ENCODE measurements at regions not wholly inside any gene's neighbourhood (a gene's known extent, or its start where the extent isn't known, plus 50 kb on each side); places are given as distances from the start of the nearest gene placed in this dataset.
A peak's percentile ranks its signal among the peaks of the same experiment; 100 is the strongest.

DNA sequence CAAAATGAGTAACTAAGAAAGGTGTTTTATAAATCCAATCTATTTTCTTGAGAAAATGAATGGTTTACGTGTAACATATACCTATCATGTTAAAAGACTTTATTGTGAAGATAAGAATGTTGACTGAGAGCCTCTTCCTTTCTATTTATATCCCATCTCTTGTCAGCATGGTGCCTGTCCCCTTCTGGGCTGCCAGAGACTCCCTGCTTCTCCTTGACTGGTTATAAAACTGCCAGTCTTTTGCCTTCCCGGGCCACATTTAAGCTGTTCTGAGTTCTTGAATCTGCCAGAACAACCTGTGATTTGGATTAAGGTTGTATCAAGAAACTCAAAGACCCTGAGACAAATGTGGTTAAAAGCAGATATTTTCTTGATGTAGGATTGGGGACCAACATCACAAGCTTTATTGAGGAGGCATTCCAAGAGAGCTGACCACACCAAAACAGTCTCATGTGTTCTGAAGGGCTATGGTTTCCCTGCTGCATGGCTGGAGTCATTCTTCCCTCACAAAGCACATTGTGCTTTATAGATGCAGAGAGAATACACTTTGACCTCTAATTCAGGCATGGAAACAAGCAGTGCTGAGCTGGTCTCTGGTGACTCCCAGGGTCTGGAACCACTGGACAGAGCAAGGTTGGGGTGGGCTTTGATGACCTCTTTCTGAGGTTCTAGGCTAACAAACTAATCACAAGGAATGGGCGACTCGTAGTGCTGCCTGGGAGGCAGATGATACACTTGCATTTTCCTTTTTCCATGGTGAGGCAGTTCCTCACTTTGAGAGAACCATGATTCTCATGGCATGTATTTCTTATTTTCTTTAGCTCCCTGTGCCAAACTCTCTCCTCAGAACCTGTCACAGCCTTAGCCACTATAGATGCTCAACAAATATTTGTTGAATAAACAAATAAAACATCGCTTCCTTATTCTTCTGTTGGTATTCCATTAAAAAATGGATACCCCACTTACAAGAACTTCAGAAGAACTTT, 205.0 kb upstream of the PREP start:
- TF ChIP-seq ZIC2 (tag by site-specific recombination; IDR thresholded peaks at IDR 0.05) (peak; percentile 56), TCF7L2 (IDR thresholded peaks at IDR 0.05; ENCODE audit: borderline replicate concordance, low read depth, low read length) (no peak)
- CTCF ChIA-PET = no interaction called here
- Histone ChIP-seq H3K4me1 (ENCODE audit: control insufficient read depth, insufficient read depth, low read length) (peaks cover 9% of the 10 kb centered on the region), H3K4me3 (ENCODE audit: low read depth, low read length) (no peak overlapping the region), H3K27ac (ENCODE audit: extremely low read depth, low read depth, low read length) (no peak overlapping the region), H3K9me3 (ENCODE audit: control insufficient read depth, insufficient read depth, low read depth, low read length) (no peaks in the 10 kb centered on the region), H3K36me3 (ENCODE audit: control insufficient read depth in 2 of 2, insufficient read depth in 1 of 2, low read length in 2 of 2) (no peaks in the 10 kb centered on the region)
- POLR2A ChIA-PET = no interaction called here

DNA sequence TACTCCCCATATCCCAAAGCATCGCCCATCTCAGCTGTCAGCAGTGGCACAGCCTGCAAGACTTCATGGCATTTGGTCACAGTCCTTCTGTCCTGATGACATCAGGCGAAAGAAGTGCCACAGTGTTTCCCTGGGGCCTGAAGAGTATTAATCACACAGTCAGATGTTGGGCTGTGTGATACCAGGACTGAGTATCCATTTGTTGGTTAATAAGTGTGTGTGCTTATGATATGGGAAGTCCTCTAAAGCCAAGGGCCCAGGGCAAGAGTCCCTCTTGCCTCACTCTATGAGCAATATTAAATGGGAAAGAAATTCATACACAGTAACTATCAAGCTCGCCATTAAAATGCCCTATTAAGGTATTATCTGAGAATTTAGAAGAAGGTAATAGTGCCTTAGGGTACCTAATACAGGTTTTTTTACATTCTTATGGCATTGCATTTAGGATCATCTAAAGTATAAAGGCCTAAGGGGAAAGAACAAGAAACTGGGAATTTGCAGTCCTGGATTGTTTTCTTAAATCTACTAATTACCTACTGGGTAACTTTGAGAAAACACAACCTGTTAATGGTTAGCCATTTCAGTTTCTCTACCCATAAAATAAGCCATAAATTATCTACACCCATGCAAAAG, 204.1 kb upstream of the PREP start:
- POLR2A ChIA-PET = no interaction called here
- no peak overlapping the region for H3K4me3 ChIP-seq (ENCODE audit: low read depth, low read length)
- no peaks in the 10 kb centered on the region for H3K36me3 ChIP-seq (ENCODE audit: control insufficient read depth in 2 of 2, insufficient read depth in 1 of 2, low read length in 2 of 2)
- H3K27ac ChIP-seq (ENCODE audit: extremely low read depth, low read depth, low read length) = no peak overlapping the region
- CTCF ChIA-PET = no interaction called here
- no peaks in the 10 kb centered on the region for H3K9me3 ChIP-seq (ENCODE audit: control insufficient read depth, insufficient read depth, low read depth, low read length)
- peaks cover 9% of the 10 kb centered on the region for H3K4me1 ChIP-seq (ENCODE audit: control insufficient read depth, insufficient read depth, low read length)
- TF ChIP-seq ZFHX2 (tag by site-specific recombination; conservative IDR thresholded peaks at IDR 0.05) = no peak
- no peak for TF ChIP-seq ZNF335 (tag by site-specific recombination; conservative IDR thresholded peaks at IDR 0.05)
- no peak for TF ChIP-seq BCL11A (tag by site-specific recombination; IDR thresholded peaks at IDR 0.05; ENCODE audit: low read depth)
- peak; percentile 24; the same call in 1 of the 2 replicates for TF ChIP-seq FEZF1 (tag by site-specific recombination; IDR thresholded peaks at IDR 0.05)
- no peak for TF ChIP-seq ZNF26 (tag by site-specific recombination; IDR thresholded peaks at IDR 0.05)
- no peak for TF ChIP-seq ZNF837 (tag by site-specific recombination; IDR thresholded peaks at IDR 0.05)
- no peak for TF ChIP-seq ELK4 (IDR thresholded peaks at IDR 0.05; ENCODE audit: borderline replicate concordance, low read depth, low read length)
- TF ChIP-seq ZFP37 (tag by site-specific recombination; IDR thresholded peaks at IDR 0.05) = no peak
- TF ChIP-seq ZNF350 (tag by site-specific recombination; IDR thresholded peaks at IDR 0.05) = no peak
- TF ChIP-seq ZNF223 (tag by site-specific recombination; IDR thresholded peaks at IDR 0.05) = no peak
- no peak for TF ChIP-seq ZNF239 (tag by site-specific recombination; IDR thresholded peaks at IDR 0.05)
- TF ChIP-seq SCRT1 (tag by site-specific recombination; IDR thresholded peaks at IDR 0.05; ENCODE audit: borderline replicate concordance) = no peak
- 0 out of 2 replicates have a peak, but pooled peaks have one; percentile 16 for TF ChIP-seq TRIM28 (IDR thresholded peaks at IDR 0.05; ENCODE audit: borderline replicate concordance, low read length)
- TF ChIP-seq ZNF214 (tag by site-specific recombination; IDR thresholded peaks at IDR 0.05; ENCODE audit: borderline replicate concordance) = no peak
- no peak for TF ChIP-seq ZNF16 (tag by site-specific recombination; IDR thresholded peaks at IDR 0.05; ENCODE audit: low read depth)
- TF ChIP-seq PATZ1 (tag by site-specific recombination; IDR thresholded peaks at IDR 0.05) = no peak
- TF ChIP-seq ZSCAN23 (tag by site-specific recombination; IDR thresholded peaks at IDR 0.05) = no peak
- no peak for TF ChIP-seq ZNF10 (tag by site-specific recombination; IDR thresholded peaks at IDR 0.05)
- no peak for TF ChIP-seq ZNF184 (tag by site-specific recombination; IDR thresholded peaks at IDR 0.05)
- no peak for TF ChIP-seq GFI1B (tag by site-specific recombination; IDR thresholded peaks at IDR 0.05)
- TF ChIP-seq, protein P1, sequence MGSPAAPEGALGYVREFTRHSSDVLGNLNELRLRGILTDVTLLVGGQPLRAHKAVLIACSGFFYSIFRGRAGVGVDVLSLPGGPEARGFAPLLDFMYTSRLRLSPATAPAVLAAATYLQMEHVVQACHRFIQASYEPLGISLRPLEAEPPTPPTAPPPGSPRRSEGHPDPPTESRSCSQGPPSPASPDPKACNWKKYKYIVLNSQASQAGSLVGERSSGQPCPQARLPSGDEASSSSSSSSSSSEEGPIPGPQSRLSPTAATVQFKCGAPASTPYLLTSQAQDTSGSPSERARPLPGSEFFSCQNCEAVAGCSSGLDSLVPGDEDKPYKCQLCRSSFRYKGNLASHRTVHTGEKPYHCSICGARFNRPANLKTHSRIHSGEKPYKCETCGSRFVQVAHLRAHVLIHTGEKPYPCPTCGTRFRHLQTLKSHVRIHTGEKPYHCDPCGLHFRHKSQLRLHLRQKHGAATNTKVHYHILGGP (tag by site-specific recombination; IDR thresholded peaks at IDR 0.05) = no peak
- TF ChIP-seq, protein P2, sequence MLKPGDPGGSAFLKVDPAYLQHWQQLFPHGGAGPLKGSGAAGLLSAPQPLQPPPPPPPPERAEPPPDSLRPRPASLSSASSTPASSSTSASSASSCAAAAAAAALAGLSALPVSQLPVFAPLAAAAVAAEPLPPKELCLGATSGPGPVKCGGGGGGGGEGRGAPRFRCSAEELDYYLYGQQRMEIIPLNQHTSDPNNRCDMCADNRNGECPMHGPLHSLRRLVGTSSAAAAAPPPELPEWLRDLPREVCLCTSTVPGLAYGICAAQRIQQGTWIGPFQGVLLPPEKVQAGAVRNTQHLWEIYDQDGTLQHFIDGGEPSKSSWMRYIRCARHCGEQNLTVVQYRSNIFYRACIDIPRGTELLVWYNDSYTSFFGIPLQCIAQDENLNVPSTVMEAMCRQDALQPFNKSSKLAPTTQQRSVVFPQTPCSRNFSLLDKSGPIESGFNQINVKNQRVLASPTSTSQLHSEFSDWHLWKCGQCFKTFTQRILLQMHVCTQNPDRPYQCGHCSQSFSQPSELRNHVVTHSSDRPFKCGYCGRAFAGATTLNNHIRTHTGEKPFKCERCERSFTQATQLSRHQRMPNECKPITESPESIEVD (tag by site-specific recombination; IDR thresholded peaks at IDR 0.05) = peak; percentile 50; the same call in 1 of the 2 replicates
- no peak for TF ChIP-seq ZNF629 (tag by site-specific recombination; IDR thresholded peaks at IDR 0.05)
- no peak for TF ChIP-seq ZNF174 (tag by site-specific recombination; IDR thresholded peaks at IDR 0.05)
